Stimulated activated CD4-positive, alpha-beta T cell treated with anti-CD3 and anti-CD28 coated beads, Interleukin-15, amount 100 ng/mL, for 1 hour (primary cell): ENCODE measurements at regions not wholly inside any gene's neighbourhood (a gene's known extent, or its start where the extent isn't known, plus 50 kb on each side); places are given as distances from the start of the nearest gene placed in this dataset.

ENCODE experiments used
- DNase-seq, 2 donors: peaks; one replicate each; pipeline ENCODE4 v3.0.0-alpha.2; 2020; ENCODE audit warnings: low read depth in 1 of 2, low spot score in 1 of 2

GRCh38 chr9:105828171-105828570, 133.8 kb downstream of the TMEM38B start:
- DNase-seq = no peak

GRCh38 chr9:105828596-105829213, 134.4 kb downstream of the TMEM38B start:
- no peak for DNase-seq

GRCh38 chr9:105830461-105830860, 136.1 kb downstream of the TMEM38B start:
- no peak for DNase-seq

- no peak for DNase-seq
Observed at GRCh38 chr9:105832096-105832710, 137.9 kb downstream of the TMEM38B start.

GRCh38 chr9:105833271-105833975, 139.1 kb downstream of the TMEM38B start:
- DNase-seq = no peak

- no peak for DNase-seq
Observed at GRCh38 chr9:105834404-105834803, 140.1 kb downstream of the TMEM38B start.

- no peak for DNase-seq
Observed at GRCh38 chr9:105835721-105836120, 141.4 kb downstream of the TMEM38B start.

GRCh38 chr9:105836936-105837660, 142.8 kb downstream of the TMEM38B start:
- DNase-seq = no peak

GRCh38 chr9:105841562-105841961, 147.2 kb downstream of the TMEM38B start:
- DNase-seq = no peak

- no peak for DNase-seq
Observed at GRCh38 chr9:105842023-105842644, 147.8 kb downstream of the TMEM38B start.

- DNase-seq = no peak
Observed at GRCh38 chr9:105846825-105847224, 152.5 kb downstream of the TMEM38B start.

GRCh38 chr9:105850852-105851500, 156.6 kb downstream of the TMEM38B start:
- DNase-seq = no peak

GRCh38 chr9:105854026-105854782, 159.9 kb downstream of the TMEM38B start:
- DNase-seq = no peak

GRCh38 chr9:105854783-105855724, 160.7 kb downstream of the TMEM38B start:
- DNase-seq = no peak

GRCh38 chr9:105855987-105856386, 161.6 kb downstream of the TMEM38B start:
- DNase-seq = no peak

GRCh38 chr9:105858006-105858690, 163.8 kb downstream of the TMEM38B start:
- DNase-seq = no peak

- no peak for DNase-seq
Observed at GRCh38 chr9:105858877-105859276, 164.5 kb downstream of the TMEM38B start.

- DNase-seq = no peak
Observed at GRCh38 chr9:105859428-105860091, 165.2 kb downstream of the TMEM38B start.
